ENCODE measurements at regions not wholly inside any gene's neighbourhood (a gene's known extent, or its start where the extent isn't known, plus 50 kb on each side); places are given as distances from the start of the nearest gene placed in this dataset.

DNA sequence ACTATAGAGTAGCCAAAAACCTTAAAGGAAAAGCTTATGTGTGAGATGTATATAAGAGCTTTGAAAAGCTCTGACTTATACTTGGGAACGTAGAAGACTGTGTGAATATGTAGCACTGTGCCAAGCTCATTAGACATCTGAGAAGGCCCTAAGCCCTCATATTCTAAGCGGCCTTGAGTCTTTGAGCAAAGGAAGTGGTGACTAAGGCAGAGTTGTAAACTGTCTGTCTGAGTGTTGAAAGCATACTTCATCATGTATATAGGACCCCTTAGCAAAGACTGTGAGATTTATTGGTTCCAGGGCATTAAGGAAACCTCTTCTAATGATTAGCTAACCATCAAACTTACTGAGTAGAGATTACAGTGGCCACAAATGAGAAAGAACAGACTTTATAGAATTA is 153.3 kb upstream of the LYPLAL1 start:
- no peaks in the 10 kb centered on the region for H3K36me3 Mint-ChIP-seq (ENCODE audit: low read depth)
- H3K4me3 Mint-ChIP-seq, result no peak overlapping the region
- DNase-seq (ENCODE audit: low spot score), result no peak
- H3K4me1 Mint-ChIP-seq (ENCODE audit: low read depth), result no peaks in the 10 kb centered on the region
- no peaks in the 10 kb centered on the region for H3K9me3 Mint-ChIP-seq
- no peak overlapping the region for H3K27ac Mint-ChIP-seq
- H3K27me3 Mint-ChIP-seq (ENCODE audit: low read depth), result no peaks in the 10 kb centered on the region

DNA sequence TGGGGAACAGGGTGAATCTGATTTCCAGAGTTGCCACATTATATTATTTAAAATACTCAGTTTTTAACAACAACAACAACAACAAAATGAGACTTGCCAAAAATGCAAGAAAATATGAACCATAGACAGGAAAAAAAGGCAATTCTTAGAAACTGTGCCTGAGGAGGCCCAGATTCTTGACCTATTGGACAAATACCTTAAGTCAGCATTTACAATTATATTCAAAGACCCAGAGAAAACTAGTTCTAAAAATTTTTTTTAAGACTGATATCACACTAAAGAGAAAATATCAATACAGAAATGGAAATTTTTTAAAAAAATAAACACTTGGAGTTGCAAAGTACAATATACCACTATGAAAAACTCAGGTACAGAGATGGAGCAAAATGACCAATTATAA is 152.8 kb upstream of the LYPLAL1 start:
- no peaks in the 10 kb centered on the region for H3K27me3 Mint-ChIP-seq (ENCODE audit: low read depth)
- DNase-seq (ENCODE audit: low spot score), result no peak
- H3K36me3 Mint-ChIP-seq (ENCODE audit: low read depth), result no peaks in the 10 kb centered on the region
- no peaks in the 10 kb centered on the region for H3K9me3 Mint-ChIP-seq
- no peak overlapping the region for H3K4me3 Mint-ChIP-seq
- H3K4me1 Mint-ChIP-seq (ENCODE audit: low read depth), result no peaks in the 10 kb centered on the region
- H3K27ac Mint-ChIP-seq, result no peak overlapping the region

DNA sequence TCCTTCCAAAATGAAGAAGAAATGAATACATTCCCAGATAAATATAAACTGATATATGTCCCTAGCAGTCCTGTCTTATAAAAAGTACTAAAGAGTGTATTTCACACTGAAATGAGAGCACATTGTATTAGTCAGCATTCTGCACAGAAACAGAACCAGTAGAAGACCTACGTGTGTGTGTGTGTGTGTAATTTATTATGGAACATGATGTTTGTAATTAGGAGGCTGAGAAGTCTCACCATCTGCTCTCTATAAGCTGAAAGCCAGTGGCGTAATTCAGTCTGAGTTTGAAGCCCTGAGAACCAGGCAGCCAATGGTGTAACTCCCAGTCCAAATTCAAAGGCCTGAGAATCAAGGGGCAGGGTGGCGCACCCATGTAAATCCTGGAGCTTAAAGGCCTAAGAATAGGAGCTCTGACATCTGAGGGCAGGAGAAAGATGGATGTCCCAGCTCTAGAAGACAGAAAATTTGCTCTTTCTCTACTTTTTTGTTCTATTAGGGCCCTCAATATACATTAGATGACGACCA is 146.5 kb upstream of the LYPLAL1 start:
- no peak for DNase-seq (ENCODE audit: low spot score)
- H3K36me3 Mint-ChIP-seq (ENCODE audit: low read depth), result no peaks in the 10 kb centered on the region
- no peak overlapping the region for H3K27ac Mint-ChIP-seq
- H3K4me1 Mint-ChIP-seq (ENCODE audit: low read depth), result no peaks in the 10 kb centered on the region
- H3K9me3 Mint-ChIP-seq, result no peaks in the 10 kb centered on the region
- H3K27me3 Mint-ChIP-seq (ENCODE audit: low read depth), result no peaks in the 10 kb centered on the region
- no peak overlapping the region for H3K4me3 Mint-ChIP-seq

DNA sequence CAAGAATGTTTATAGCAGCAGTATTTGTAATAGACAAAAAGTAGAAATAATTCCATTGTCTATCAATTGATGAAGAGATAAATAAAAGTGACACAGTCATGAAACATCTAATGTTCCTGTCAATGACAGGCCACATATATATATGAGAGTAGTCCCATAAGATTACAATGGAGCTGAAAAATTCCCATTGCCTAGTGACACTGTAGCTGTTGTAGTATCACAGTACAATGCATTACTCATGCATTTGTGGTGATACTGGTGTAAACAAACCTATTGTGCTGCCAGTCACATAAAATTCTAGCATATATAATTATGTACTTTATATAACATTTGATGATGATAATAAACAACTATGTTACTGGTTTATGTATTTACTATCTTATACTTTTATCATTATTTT is 141.9 kb upstream of the LYPLAL1 start:
- no peak for DNase-seq (ENCODE audit: low spot score)
- H3K27me3 Mint-ChIP-seq (ENCODE audit: low read depth), result no peaks in the 10 kb centered on the region
- H3K4me1 Mint-ChIP-seq (ENCODE audit: low read depth), result no peaks in the 10 kb centered on the region
- H3K9me3 Mint-ChIP-seq, result no peaks in the 10 kb centered on the region
- H3K4me3 Mint-ChIP-seq, result no peak overlapping the region
- no peaks in the 10 kb centered on the region for H3K36me3 Mint-ChIP-seq (ENCODE audit: low read depth)
- no peak overlapping the region for H3K27ac Mint-ChIP-seq

DNA sequence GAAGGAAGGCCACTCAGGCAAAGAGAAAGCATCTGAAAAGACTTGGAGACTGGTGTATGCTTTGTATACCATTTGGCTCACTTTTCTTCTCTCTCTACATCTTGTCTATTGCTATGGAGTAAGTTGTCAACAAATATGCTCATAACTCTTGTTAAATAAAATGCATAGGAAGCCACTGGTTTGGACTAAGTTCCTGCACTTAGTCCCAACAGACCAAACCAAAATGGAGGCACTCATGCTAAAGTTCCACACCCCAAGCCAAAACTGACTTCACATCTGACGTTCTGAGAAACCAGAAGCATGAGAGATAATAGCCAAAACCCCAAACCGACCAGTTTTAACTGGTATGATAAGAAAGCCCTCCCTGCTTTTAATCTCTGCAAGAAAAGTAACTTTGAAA is 135.3 kb upstream of the LYPLAL1 start:
- Mint-ChIP-seq H3K4me3 (no peak overlapping the region), H3K36me3 (ENCODE audit: low read depth) (no peaks in the 10 kb centered on the region), H3K27ac (no peak overlapping the region), H3K9me3 (no peaks in the 10 kb centered on the region), H3K27me3 (ENCODE audit: low read depth) (no peaks in the 10 kb centered on the region), H3K4me1 (ENCODE audit: low read depth) (no peaks in the 10 kb centered on the region)
- DNase-seq (ENCODE audit: low spot score), result no peak

DNA sequence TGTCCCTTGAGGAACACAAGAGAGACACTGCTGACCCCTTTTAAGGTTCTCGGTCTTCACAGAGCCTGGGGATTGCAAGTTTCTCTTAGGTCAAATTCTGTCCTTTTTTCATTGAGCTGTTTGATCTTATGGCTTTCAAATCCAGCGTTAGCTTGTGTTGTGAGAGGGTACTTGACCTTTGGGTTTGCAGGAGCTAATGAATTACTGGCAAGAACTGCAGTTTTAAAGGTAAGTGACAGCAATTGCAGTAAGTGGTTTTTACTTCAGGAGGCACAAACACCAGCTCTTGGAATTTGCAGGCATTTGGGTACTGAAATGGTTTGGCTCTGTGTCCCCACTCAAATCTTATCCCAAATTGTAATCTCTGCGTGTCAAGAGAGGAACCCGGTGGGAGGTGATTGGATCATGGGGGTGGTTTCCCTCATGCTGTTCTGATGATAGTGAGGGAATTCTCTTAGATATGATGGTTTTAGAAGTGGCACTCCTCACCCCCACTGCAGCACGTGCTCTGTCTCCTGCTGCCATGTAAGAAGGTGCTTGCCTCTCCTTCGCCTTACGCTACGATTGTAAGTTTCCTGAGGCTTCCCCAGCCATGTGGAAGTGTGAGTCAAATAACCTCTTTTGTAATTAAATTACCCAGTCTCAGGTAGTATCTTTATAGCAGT is 134.5 kb upstream of the LYPLAL1 start:
- Mint-ChIP-seq H3K4me3 (no peak overlapping the region), H3K4me1 (ENCODE audit: low read depth) (no peaks in the 10 kb centered on the region), H3K9me3 (no peaks in the 10 kb centered on the region), H3K27ac (no peak overlapping the region), H3K27me3 (ENCODE audit: low read depth) (no peaks in the 10 kb centered on the region), H3K36me3 (ENCODE audit: low read depth) (no peaks in the 10 kb centered on the region)
- DNase-seq (ENCODE audit: low spot score), result no peak

DNA sequence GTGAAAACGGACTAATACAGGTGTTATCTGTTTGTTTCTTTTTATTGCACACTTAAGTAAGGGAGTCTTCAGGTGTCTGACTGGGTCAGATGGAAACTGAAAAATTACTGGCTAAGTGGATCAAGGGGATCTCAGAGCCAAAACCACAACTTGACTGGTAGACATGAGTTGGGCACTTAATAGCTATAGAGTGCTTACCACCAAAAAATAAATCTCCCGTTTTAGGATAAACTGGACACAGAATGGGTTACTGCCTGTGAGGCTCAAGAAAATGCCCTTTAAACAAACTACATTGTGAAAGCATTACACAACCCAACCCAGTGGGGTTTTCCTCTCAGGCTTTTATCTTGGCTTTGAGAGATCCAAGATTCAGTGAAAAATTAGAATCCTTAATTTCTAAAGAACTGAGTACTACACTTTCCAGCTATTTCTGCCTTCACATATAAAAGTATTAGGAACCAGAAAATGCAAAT is 134.0 kb upstream of the LYPLAL1 start:
- H3K4me3 Mint-ChIP-seq, result no peak overlapping the region
- DNase-seq (ENCODE audit: low spot score), result no peak
- no peaks in the 10 kb centered on the region for H3K27me3 Mint-ChIP-seq (ENCODE audit: low read depth)
- no peaks in the 10 kb centered on the region for H3K36me3 Mint-ChIP-seq (ENCODE audit: low read depth)
- no peaks in the 10 kb centered on the region for H3K9me3 Mint-ChIP-seq
- H3K27ac Mint-ChIP-seq, result no peak overlapping the region
- no peaks in the 10 kb centered on the region for H3K4me1 Mint-ChIP-seq (ENCODE audit: low read depth)

DNA sequence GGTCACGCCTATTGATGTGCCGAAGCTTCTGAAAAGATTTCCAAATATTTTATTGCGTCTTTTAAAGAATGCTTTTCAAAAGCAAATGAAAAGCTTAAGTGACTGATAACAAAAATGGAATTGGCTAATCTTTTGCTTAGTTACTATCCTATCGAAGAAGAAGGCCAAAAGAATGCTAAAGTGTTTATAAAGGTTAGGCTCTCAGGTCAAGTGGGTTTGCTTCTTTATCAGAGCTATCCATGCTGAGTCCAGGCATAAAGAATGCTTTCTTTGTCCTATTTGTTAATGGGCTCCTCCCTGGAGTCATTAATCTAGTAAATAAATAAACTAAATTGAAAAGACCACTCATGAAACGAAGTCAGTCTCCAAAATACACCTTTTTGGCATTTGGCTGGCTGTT is 133.4 kb upstream of the LYPLAL1 start:
- H3K9me3 Mint-ChIP-seq, result no peaks in the 10 kb centered on the region
- no peak for DNase-seq (ENCODE audit: low spot score)
- no peaks in the 10 kb centered on the region for H3K27me3 Mint-ChIP-seq (ENCODE audit: low read depth)
- H3K4me1 Mint-ChIP-seq (ENCODE audit: low read depth), result no peaks in the 10 kb centered on the region
- H3K36me3 Mint-ChIP-seq (ENCODE audit: low read depth), result no peaks in the 10 kb centered on the region
- H3K27ac Mint-ChIP-seq, result no peak overlapping the region
- no peak overlapping the region for H3K4me3 Mint-ChIP-seq

DNA sequence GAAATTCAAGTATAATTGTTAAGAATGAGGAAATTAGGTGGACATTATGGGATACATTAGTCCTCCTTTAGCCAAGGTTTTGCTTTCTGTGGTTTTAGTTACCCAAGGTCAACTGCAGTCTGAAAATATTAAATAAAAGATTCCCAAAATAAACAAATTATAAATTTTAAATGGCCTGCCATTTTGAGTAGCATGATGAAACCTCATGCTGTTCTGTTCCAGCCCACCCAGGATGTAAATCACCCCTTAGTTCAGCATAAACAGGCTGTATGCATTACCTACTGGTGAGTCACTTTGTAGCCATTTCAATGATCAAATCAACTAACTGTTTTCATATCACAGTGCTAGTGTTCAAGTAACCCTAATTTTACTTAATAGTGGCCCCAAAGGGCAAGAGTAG is 132.5 kb upstream of the LYPLAL1 start:
- Mint-ChIP-seq H3K27ac (no peak overlapping the region), H3K4me1 (ENCODE audit: low read depth) (no peaks in the 10 kb centered on the region), H3K4me3 (no peak overlapping the region), H3K9me3 (no peaks in the 10 kb centered on the region), H3K36me3 (ENCODE audit: low read depth) (no peaks in the 10 kb centered on the region), H3K27me3 (ENCODE audit: low read depth) (no peaks in the 10 kb centered on the region)
- no peak for DNase-seq (ENCODE audit: low spot score)

DNA sequence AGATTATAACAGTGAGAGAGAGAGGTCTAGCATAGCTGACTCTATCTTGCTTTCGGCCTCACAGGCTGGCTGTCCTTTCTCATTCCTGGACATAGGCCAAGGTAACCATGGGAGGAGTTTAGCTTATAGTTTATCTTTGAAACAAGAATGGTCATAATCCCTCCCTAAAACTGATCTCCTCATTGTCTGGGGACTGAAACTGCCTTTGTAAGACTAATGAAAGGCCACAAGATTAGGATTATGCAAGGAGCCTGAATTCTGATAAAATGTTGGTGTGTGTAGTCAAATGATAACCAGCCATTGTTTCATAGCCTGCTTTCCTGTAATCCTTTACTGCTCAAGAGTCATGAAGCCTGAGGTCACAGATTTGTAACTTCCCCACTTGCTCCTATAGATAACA is 131.9 kb upstream of the LYPLAL1 start:
- H3K27me3 Mint-ChIP-seq (ENCODE audit: low read depth), result no peaks in the 10 kb centered on the region
- no peaks in the 10 kb centered on the region for H3K4me1 Mint-ChIP-seq (ENCODE audit: low read depth)
- no peak overlapping the region for H3K27ac Mint-ChIP-seq
- H3K36me3 Mint-ChIP-seq (ENCODE audit: low read depth), result no peaks in the 10 kb centered on the region
- DNase-seq (ENCODE audit: low spot score), result no peak
- no peaks in the 10 kb centered on the region for H3K9me3 Mint-ChIP-seq
- H3K4me3 Mint-ChIP-seq, result no peak overlapping the region

DNA sequence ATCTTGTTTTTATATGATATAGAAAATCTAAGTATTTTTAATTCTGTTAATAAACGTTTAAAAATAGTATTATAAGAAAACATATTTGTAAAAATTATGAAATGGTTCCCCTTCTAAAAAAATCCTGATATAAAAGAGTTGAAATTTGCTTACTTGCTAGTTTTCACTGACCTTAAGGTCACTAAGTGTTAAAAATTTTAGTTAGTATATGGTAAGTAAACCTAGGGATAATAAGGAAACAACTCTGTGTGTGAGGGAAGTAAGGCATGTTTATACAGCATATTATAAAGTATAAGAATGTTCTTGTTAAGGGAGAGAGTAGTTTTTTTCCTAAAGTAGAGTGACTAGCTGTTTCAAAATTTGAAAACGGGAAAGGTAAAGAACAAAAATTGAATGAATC is 130.9 kb upstream of the LYPLAL1 start:
- Mint-ChIP-seq H3K9me3 (no peaks in the 10 kb centered on the region), H3K27ac (no peak overlapping the region), H3K27me3 (ENCODE audit: low read depth) (no peaks in the 10 kb centered on the region), H3K4me3 (no peak overlapping the region), H3K4me1 (ENCODE audit: low read depth) (no peaks in the 10 kb centered on the region), H3K36me3 (ENCODE audit: low read depth) (no peaks in the 10 kb centered on the region)
- no peak for DNase-seq (ENCODE audit: low spot score)

DNA sequence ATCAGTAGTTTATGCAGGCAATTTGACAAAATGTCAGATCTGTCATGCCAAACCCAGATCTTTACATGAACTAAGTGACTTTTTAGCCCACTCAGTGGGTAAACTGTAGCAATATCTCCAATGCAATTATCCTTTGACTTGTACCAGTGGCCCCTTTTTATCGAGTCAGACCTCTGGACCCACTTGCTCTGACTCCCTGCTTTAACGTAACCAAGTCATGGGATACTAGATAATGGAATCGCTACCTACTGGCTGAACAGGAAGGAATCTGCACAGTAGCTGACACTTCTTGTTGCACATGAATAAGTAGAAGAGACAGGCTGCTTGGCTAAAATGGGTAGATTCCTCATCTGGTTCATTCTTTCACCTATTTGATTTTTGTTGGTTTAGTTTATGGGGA is 128.4 kb upstream of the LYPLAL1 start:
- Mint-ChIP-seq H3K9me3 (no peaks in the 10 kb centered on the region), H3K27ac (no peak overlapping the region), H3K4me3 (no peak overlapping the region), H3K27me3 (ENCODE audit: low read depth) (no peaks in the 10 kb centered on the region), H3K36me3 (ENCODE audit: low read depth) (no peaks in the 10 kb centered on the region), H3K4me1 (ENCODE audit: low read depth) (no peaks in the 10 kb centered on the region)
- DNase-seq (ENCODE audit: low spot score), result no peak

DNA sequence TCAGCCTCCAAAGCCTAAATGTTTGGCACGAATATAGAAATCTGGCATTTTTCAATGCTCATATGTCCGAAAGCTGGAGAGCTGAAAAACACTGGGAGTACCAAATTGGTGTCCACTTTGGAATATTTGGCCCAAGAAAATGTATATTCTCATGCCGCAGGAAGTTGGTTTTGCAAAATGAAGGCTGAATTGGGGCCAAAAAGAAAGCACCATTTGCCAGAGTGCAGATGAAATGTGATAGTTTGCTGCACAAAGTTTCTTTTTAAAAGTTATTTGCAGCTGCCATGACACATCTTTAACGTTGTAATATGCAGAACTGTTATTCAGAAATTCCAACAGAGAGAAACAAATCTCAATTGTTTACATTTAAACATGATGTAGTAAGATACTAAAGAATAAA is 124.2 kb upstream of the LYPLAL1 start:
- H3K4me1 Mint-ChIP-seq (ENCODE audit: low read depth), result no peaks in the 10 kb centered on the region
- H3K36me3 Mint-ChIP-seq (ENCODE audit: low read depth), result no peaks in the 10 kb centered on the region
- no peaks in the 10 kb centered on the region for H3K27me3 Mint-ChIP-seq (ENCODE audit: low read depth)
- H3K27ac Mint-ChIP-seq, result no peak overlapping the region
- no peak overlapping the region for H3K4me3 Mint-ChIP-seq
- H3K9me3 Mint-ChIP-seq, result no peaks in the 10 kb centered on the region
- no peak for DNase-seq (ENCODE audit: low spot score)

DNA sequence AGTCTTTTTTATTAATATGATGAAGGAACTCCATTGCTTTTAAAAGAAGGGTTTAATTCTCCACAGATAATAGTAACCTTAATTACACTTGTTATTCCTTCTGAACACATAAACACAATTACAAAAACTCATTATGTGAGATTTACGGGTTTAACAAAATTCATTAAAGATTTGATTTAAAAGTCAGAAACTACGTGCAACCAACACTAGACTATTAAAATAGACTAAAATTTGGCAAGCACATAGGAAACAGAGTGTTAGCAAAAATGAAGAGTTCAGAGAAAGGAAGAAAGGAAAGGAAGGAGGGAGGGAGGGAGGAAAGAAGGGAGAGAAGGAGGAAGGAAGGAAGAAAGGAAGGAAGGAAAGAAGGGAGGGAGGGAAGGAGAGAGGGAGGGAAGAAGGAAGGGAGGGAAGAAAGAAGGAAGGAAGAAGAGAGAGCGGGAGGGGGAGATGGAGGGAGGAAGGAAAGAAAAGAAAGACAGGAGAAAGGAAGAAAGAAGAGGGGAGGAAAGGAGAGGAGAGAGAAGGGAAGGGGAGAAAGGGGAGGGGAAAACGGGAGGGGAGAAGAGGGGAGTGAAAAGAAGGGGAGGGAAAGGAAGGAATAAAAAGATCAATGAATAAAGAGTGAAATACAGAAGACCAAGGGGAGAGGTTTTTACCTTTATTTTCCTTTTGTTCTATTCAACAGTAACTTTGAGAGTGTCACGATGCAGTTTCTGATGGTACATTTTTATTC is 123.4 kb upstream of the LYPLAL1 start:
- Mint-ChIP-seq H3K4me3 (no peak overlapping the region), H3K36me3 (ENCODE audit: low read depth) (no peaks in the 10 kb centered on the region), H3K4me1 (ENCODE audit: low read depth) (no peaks in the 10 kb centered on the region), H3K27me3 (ENCODE audit: low read depth) (no peaks in the 10 kb centered on the region), H3K27ac (no peak overlapping the region), H3K9me3 (no peaks in the 10 kb centered on the region)
- DNase-seq (ENCODE audit: low spot score), result no peak

DNA sequence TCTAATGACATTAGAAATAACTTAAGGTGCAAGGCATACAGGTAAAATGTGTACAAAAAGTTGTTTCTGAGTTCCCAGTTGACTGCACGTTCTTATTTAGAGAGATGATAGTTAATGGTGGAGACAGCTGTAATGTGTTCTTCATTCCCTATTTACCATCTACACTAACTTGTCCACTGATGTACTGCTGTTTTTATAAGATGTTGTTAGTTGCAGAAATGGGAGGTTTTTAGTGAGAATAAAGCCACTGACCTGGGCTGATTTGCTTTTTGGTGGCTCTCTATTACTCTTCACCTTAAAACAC is 122.9 kb upstream of the LYPLAL1 start:
- no peak overlapping the region for H3K27ac Mint-ChIP-seq
- no peaks in the 10 kb centered on the region for H3K27me3 Mint-ChIP-seq (ENCODE audit: low read depth)
- no peak for DNase-seq (ENCODE audit: low spot score)
- no peaks in the 10 kb centered on the region for H3K36me3 Mint-ChIP-seq (ENCODE audit: low read depth)
- H3K4me3 Mint-ChIP-seq, result no peak overlapping the region
- no peaks in the 10 kb centered on the region for H3K9me3 Mint-ChIP-seq
- no peaks in the 10 kb centered on the region for H3K4me1 Mint-ChIP-seq (ENCODE audit: low read depth)

Data from T-helper 2 cell treated with Interferon-gamma antibody and Interleukin-4, amounts not matched to agents 5 μg/mL and 100 μg/mL, for 36 hours (primary cell).